HG03064 (cell line): ENCODE measurements at regions not wholly inside any gene's neighbourhood (a gene's known extent, or its start where the extent isn't known, plus 50 kb on each side); places are given as distances from the start of the nearest gene placed in this dataset.
"Not testable (repeated sequence)": the region's sequence is repeated elsewhere in the genome, so short reads cannot be mapped to it uniquely, and the experiment has no call there.

ENCODE experiments used
- ATAC-seq: cut with Tn5 transposase; IDR thresholded peaks from one replicate; pipeline ENCODE4 v1.9.1; 2021; ENCODE audit warnings: low read depth; ENCODE audit not compliant: unreplicated experiment

DNA sequence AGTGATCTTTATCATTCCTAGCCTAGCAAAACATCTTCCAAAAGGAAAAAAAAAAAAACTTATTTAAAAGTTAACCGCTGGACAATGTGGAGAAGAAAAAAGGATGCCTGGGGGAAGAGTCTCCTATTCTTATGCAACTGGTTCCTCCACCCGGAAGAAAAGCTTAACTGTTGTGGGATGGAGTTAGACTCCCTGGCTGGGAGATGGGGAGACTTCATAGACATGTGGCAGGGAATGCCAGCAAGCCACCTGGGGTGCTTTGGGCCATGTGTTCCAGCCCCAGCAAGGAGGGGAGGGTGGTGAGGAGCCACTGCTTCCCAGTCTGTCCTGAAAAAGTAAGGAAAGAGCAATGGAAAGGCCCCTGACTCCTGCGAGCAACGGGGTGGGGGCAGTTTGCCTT, 119.4 kb upstream of the SPIN4 start:
- no peak for ATAC-seq

DNA sequence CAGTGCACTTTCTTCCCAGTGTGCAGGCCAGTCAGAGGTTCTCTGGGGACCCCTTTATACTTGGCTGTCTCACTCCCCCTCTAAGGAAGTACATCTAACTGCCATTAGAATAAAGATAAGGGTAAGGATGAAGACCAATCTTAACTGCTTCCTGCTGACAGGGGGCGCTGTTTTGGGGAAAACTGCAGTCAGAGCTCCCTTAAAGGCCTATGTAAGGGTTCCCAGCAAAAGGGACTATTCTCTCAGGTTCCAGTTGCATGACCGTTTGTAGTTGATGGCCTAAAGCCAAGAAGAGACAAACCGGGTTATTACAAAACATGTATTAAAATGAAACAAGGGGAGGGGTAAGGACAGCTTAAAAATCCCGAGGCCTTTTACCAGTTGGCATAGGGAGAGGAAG, 115.6 kb upstream of the SPIN4 start:
- no peak for ATAC-seq

DNA sequence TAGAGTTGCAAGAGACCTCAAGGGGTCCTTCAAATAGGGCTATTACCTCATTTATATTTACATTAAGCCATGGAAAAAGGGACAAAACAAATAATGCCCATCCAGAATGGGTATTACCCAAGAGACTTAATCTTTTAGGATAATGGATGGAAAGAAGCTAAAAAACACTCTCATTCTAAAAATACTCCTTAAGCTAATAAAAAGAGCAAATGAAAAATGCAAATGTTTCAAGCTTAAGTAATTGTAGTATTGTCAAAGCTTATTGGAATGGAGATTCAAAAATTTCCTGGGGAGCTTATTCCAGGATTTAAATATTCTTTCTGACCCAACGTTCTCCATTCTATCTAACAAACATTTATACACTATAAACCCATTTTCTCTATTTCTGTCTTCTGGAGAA, 107.8 kb upstream of the SPIN4 start:
- no peak for ATAC-seq

DNA sequence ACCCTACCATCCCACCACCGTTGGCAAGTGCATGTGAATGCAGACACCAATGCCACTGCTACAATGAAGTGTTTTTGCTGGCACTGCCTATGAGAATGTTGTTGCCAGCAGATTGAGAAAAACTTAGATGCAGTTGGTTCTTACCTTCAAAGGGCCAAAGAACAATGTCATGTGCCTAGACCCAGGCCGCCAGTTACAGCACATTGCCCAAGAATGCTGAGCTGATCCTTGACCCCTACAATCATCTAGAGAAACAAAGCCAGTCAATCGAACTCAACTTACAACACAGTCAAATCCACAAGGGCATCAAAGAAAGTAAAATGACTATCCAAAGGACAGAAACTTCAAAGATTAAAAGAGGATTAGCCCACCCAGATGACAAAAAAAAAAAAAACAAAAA, 102.4 kb upstream of the SPIN4 start:
- ATAC-seq: no peak

DNA sequence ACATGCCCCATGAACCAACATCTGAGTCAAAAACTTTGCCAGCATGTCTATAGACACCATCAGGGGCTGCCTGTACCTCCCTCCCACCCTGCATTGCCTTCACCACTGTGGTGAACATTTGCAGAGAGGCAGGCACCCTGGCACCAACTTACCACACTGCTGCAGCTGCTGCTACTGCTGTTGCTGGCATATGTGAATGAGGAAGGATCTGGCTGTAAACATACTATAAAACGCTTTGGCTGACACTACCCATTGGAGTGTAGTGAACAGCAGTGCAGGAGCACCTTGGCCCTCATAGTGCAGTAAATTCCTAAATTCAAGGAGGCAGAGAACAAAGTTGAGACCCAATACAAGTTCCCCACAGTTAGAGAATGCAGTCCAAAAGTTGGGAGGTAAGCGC, 90.6 kb upstream of the SPIN4 start:
- ATAC-seq: no peak

- ATAC-seq: no peak
Observed at GRCh38 chrX:63439580-63439979, 88.4 kb upstream of the SPIN4 start.

DNA sequence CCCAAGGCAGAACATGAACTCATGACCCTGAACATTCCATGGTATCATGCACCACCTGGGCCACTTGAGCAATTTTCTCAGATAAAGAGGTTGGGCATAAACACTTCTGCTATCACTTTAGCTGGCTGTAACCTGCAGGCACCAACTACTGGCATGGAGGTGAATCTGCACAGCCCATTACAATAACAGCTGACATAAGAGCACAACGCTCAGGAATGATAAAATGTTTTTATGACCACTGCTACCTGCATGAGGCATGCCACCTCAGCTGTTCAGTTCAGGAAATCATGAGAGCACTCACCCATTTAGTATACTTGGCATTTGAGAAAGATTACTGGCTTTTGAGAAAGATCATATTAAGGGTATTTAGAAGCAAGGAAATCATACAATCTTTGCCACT, 85.7 kb upstream of the SPIN4 start:
- no peak for ATAC-seq

- ATAC-seq: no peak
Observed at GRCh38 chrX:63434665-63435064, 83.5 kb upstream of the SPIN4 start.

GRCh38 chrX:63434206-63434605, 83.1 kb upstream of the SPIN4 start:
- ATAC-seq: no peak

DNA sequence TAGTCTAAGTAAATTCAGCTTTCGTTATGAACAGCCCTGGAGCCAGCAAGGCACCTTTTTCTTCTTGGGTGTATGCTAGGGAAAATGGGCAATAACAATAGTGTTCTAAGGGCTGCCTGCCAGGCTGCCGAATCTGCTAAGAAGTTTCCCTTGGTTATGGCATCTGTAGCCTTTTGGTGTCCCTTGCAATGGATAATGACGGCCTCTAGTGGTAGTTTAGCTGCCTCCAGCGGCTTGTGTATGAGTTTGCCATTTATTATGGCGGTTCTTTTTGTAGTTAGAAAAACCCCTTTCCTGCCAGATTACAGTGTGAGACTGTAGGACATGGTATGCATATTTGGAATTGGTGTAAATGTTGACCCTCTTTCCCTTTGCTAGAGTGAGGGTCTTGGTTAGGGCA, 78.9 kb upstream of the SPIN4 start:
- no peak for ATAC-seq

- no peak for ATAC-seq
Observed at GRCh38 chrX:63428348-63428747, 77.2 kb upstream of the SPIN4 start.

- no peak for ATAC-seq
Observed at GRCh38 chrX:63426519-63426918, 75.4 kb upstream of the SPIN4 start.

- no peak for ATAC-seq
Observed at GRCh38 chrX:63424063-63424462, 72.9 kb upstream of the SPIN4 start.

- ATAC-seq: no peak
Observed at GRCh38 chrX:63421411-63421810, 70.3 kb upstream of the SPIN4 start.

- no peak for ATAC-seq
Observed at GRCh38 chrX:63418211-63418610, 67.1 kb upstream of the SPIN4 start.

DNA sequence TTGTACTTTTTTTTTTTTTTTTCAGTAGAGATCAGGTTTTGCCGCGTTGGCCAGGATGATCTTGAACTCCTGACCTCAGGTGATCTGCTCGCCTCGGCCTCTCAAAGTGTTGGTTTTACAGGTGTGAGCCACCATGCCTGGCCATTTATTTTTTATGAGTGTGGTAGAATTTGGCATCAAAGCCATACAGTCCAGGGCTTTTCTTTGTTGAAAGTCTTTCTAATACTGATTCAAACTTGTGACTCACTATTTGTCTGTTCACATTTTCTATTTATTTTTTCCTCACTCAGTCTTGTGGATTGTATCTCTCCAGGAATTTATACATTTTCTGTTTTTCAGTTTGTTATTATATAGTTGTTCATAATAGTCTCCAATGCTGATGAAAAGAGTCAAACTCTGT, 66.5 kb upstream of the SPIN4 start:
- ATAC-seq: no peak

- ATAC-seq: not testable (repeated sequence)
Observed at GRCh38 chrX:63409934-63410333, 58.8 kb upstream of the SPIN4 start.

DNA sequence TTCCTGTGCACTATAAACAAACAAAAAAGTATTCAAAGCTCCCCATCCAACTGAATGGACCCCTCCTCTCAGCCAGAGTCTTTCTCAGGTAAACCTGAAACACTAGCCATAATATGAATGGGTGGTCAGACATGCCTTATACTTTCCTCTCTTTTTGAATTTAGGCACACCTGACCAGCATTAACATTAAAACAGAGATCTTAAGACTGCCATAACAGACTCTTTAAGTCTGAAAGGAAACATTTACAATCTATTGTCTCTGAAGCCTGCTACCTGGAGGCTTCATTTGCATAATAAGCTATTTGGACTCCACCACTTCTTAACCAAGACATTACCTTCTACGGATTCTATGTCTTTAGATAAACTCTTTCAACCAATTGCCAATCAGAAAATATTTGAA, 56.9 kb upstream of the SPIN4 start:
- no peak for ATAC-seq

GRCh38 chrX:63404332-63404731, 53.2 kb upstream of the SPIN4 start:
- no peak for ATAC-seq

DNA sequence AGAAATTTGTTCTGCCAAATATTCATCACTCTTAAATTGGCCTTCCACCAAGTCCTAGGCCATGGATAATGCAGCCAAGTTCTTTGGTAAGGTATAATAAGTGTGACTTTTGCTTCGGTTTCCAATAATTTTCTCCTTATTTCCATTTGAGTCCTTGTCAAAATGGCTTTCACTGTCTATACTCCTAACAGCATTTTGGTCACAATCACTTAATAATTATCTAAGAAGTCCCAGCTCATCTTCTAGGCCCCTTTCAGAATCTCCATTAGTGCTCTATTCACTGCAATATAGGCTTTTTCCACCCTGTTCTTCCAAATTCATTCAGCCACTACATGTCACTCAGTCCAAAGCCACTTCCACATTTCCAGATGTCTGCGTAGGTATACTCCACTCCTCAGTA, 51.0 kb upstream of the SPIN4 start:
- no peak for ATAC-seq
